GM12892 (cell line): ENCODE measurements at regions not wholly inside any gene's neighbourhood (a gene's known extent, or its start where the extent isn't known, plus 50 kb on each side); places are given as distances from the start of the nearest gene placed in this dataset.
A peak's percentile ranks its signal among the peaks of the same experiment; 100 is the strongest.

Source experiments
- DNase-seq: peaks from one replicate; pipeline ENCODE4 v3.0.0; 2011; ENCODE audit not compliant: insufficient read length
- FAIRE-seq: peaks from 2 replicates; lab custom pipeline; 2011; peaks lifted over from hg19 to GRCh38; lab: Jason Lieb, UNC
- POLR2A ChIP-seq: IDR thresholded peaks from 2 replicates; pipeline ENCODE4 v1.6.1; 2011; ENCODE audit warnings: low read depth, low read length, control low read depth
- POLR2AphosphoS5 ChIP-seq: IDR thresholded peaks from 2 replicates; pipeline ENCODE4 v1.6.1; 2011; ENCODE audit warnings: low read depth, low read length, control low read depth
- TAF1 ChIP-seq: IDR thresholded peaks from 2 replicates; pipeline ENCODE4 v1.6.1; 2011; ENCODE audit warnings: low read depth, mild to moderate bottlenecking, control low read depth, low read length, borderline replicate concordance

GRCh38 chr2:60070736-60071489 is 482.5 kb downstream of the BCL11A start:
- FAIRE-seq: no peak
- DNase-seq: no peak
- TF ChIP-seq TAF1: no peak
- TF ChIP-seq POLR2A: no peak
- TF ChIP-seq POLR2AphosphoS5: no peak

GRCh38 chr2:60070196-60070595 is 483.3 kb downstream of the BCL11A start:
- DNase-seq (no peak), FAIRE-seq (no peak)
- TF ChIP-seq POLR2AphosphoS5: no peak
- no peak for TF ChIP-seq TAF1
- TF ChIP-seq POLR2A: no peak

GRCh38 chr2:60068755-60069154 is 484.7 kb downstream of the BCL11A start:
- peak; percentile 66 for FAIRE-seq
- DNase-seq: no peak
- no peak for TF ChIP-seq POLR2AphosphoS5
- TF ChIP-seq TAF1: no peak
- no peak for TF ChIP-seq POLR2A

- no peak for TF ChIP-seq POLR2AphosphoS5
- no peak for FAIRE-seq
- no peak for DNase-seq
Measured at GRCh38 chr2:60067006-60067405, 486.4 kb downstream of the BCL11A start.

- TF ChIP-seq POLR2A (no peak), TAF1 (no peak), POLR2AphosphoS5 (no peak)
- FAIRE-seq (no peak), DNase-seq (no peak)
Measured at GRCh38 chr2:60066096-60066839, 487.2 kb downstream of the BCL11A start.

GRCh38 chr2:60064687-60065389 is 488.6 kb downstream of the BCL11A start:
- DNase-seq (no peak), FAIRE-seq (no peak)
- TF ChIP-seq TAF1 (no peak), POLR2AphosphoS5 (no peak), POLR2A (no peak)

GRCh38 chr2:60058781-60059180 is 494.7 kb downstream of the BCL11A start:
- TF ChIP-seq TAF1 (no peak), POLR2A (no peak), POLR2AphosphoS5 (no peak)
- DNase-seq: no peak
- peak; percentile 81 for FAIRE-seq

GRCh38 chr2:60054571-60055340 is 498.7 kb downstream of the BCL11A start:
- DNase-seq (no peak), FAIRE-seq (no peak)
- TF ChIP-seq POLR2AphosphoS5 (no peak), POLR2A (no peak), TAF1 (no peak)

- no peak for FAIRE-seq
- TF ChIP-seq TAF1 (no peak), POLR2A (no peak), POLR2AphosphoS5 (no peak)
- DNase-seq: no peak
Measured at GRCh38 chr2:60053791-60054190, 499.7 kb downstream of the BCL11A start.

GRCh38 chr2:60052601-60053000 is 500.9 kb downstream of the BCL11A start:
- TF ChIP-seq TAF1: no peak
- TF ChIP-seq POLR2A: no peak
- TF ChIP-seq POLR2AphosphoS5: no peak
- DNase-seq (no peak), FAIRE-seq (no peak)

- FAIRE-seq (no peak), DNase-seq (no peak)
- no peak for TF ChIP-seq TAF1
- TF ChIP-seq POLR2A: no peak
- TF ChIP-seq POLR2AphosphoS5: no peak
Measured at GRCh38 chr2:60051991-60052390, 501.5 kb downstream of the BCL11A start.
